HL-60 (cell line): ENCODE measurements at regions not wholly inside any gene's neighbourhood (a gene's known extent, or its start where the extent isn't known, plus 50 kb on each side); places are given as distances from the start of the nearest gene placed in this dataset.

ENCODE experiments used
- POLR2AphosphoS5 ChIP-seq: IDR thresholded peaks from 2 replicates; pipeline ENCODE4 v1.6.1; 2012; ENCODE audit warnings: low read depth
- TF ChIP-seq, protein P1 (sequence below): IDR thresholded peaks from one replicate; pipeline ENCODE4 v1.5.1; 2011; ENCODE audit warnings: low read length, control low read depth, inconsistent platforms; ENCODE audit not compliant: insufficient read depth

DNA sequence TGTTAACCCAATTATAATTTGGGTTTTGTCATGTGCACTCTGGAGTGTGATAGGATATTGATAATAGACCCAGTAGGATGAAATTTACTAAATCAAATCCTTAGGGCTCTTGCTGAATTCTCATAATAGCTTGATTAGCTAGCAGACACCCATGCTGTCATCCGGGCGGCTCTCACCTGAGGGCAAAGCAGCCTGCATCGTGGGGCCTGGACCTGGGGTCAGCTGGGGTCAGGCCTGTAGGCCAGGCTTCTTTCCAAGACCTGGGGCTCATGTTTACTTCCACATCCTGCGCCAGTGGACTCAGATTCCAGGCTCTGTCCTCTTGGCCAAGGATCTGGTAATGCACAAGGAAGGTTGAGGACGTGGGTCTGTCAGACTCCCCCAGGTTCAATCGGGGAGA, 486.3 kb downstream of the NPHP4 start:
- no peak for TF ChIP-seq POLR2AphosphoS5
- TF ChIP-seq, protein P1, sequence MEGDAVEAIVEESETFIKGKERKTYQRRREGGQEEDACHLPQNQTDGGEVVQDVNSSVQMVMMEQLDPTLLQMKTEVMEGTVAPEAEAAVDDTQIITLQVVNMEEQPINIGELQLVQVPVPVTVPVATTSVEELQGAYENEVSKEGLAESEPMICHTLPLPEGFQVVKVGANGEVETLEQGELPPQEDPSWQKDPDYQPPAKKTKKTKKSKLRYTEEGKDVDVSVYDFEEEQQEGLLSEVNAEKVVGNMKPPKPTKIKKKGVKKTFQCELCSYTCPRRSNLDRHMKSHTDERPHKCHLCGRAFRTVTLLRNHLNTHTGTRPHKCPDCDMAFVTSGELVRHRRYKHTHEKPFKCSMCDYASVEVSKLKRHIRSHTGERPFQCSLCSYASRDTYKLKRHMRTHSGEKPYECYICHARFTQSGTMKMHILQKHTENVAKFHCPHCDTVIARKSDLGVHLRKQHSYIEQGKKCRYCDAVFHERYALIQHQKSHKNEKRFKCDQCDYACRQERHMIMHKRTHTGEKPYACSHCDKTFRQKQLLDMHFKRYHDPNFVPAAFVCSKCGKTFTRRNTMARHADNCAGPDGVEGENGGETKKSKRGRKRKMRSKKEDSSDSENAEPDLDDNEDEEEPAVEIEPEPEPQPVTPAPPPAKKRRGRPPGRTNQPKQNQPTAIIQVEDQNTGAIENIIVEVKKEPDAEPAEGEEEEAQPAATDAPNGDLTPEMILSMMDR: no peak
